NCI-H524 treated with DMSO at 0.1 percent for 48 hours (cell line): ENCODE measurements at regions not wholly inside any gene's neighbourhood (a gene's known extent, or its start where the extent isn't known, plus 50 kb on each side); places are given as distances from the start of the nearest gene placed in this dataset.

Experiments
- DNase-seq: peaks from one replicate; lab custom pipeline; 2025; lab: John Stamatoyannopoulos, UW

GRCh38 chr15:77710206-77710605 is 77.5 kb upstream of the LINGO1 start:
- no peak for DNase-seq

DNA sequence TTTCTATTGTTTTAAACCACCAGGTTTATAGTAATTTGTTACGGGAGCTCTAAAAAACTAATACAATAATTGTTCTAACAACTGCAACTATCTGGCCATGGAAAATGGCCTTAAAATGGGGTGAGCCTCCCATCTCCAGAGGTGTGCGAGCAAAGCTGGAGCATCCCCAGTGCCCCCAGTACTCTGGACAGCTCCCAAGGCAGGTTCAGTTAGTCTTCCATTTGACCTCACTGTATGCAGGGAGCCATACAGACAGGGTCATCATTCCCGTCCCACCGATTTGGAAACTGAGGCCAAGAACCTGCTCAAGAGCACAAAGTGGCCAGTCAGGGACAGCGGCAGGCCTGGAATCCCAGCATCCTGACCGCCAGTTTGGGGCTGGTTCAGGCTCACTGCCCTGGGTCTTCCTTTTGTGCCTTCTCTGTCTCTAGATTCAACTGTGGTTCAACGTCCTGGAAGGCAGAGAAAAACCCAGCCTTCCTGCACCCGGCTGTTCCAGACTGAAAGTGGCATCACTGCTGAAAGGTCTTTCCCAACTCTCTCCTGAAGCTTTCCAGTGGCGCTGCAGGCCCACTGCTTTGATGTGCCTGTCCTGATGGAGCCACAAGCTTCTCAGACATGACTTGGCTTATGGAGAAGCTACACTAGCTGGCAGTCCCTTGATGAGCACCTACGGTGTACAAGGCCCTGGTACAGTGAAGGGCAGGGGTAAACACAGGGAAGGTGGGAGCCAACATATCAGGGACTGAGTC is 76.6 kb upstream of the LINGO1 start:
- DNase-seq: no peak

DNA sequence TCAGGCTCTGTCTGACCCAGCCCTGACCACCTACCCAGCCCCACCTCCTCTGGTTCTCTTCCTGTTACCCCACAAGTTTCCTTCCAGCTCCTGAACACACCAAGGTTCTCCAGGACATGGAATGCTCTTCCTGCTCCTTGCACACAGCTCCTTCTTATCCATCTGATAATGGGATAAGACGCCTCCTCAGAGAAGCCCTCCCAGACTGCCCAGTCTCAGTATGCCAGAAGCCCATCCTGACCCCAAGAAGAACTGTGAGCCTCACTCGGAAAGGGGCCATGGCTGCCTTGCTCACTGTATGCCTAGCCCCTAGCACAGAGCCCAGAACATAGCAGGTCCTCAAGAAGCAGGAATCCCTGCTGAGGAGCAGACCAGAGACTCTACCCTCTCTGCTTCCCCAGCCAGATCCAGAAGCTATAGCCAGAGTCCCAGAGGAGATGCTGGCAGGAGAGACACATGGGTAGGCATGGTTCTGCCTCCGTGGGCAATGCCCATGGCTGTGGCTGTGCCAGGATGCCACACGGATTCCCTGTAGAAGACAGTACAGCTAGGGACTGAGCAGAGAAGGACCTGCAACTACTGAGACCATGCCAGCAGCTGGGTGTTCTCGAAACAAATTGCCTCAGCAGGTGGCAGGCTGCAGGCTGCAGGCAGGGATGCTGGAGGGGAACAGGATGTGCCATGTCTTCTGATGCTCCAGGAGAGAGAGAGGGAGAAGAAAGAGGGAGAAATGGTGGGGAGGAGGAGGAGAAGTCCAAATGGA is 74.0 kb upstream of the LINGO1 start:
- DNase-seq: no peak

DNA sequence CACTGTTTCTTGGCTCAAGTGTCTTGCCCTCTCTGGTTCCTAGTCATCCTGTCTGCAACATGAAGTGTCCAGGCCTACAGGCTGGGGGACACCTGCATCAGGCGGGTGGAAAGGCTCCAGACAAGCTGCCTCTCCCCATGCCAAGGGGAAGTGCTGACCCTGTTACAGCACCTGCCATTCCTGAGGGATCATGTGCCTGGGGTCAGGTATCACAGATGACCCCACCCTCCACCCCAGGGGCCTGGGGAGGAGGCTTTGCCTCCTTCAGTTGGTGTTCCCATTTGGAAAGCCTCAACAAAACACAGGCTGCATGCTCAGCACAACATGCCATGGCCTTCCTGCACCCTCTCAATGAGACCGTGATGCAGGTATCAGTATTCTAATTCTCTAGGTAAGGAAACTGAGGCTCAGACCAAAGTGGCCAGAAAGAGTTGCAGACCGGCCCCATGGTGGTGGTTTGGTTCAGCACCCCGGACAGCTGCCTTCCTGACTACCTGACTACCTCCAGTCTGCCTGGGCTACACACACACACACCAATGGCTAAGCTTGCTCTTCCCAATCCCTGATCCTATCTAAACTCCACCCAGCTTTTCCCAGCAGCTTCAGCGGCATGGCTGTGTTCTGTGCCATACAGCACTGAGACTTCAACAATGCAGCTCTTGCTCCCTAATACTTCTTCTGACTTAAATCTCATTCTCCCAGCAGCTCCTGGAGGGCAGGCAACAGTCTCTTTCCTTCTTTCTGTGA is 69.7 kb upstream of the LINGO1 start:
- DNase-seq: no peak

DNA sequence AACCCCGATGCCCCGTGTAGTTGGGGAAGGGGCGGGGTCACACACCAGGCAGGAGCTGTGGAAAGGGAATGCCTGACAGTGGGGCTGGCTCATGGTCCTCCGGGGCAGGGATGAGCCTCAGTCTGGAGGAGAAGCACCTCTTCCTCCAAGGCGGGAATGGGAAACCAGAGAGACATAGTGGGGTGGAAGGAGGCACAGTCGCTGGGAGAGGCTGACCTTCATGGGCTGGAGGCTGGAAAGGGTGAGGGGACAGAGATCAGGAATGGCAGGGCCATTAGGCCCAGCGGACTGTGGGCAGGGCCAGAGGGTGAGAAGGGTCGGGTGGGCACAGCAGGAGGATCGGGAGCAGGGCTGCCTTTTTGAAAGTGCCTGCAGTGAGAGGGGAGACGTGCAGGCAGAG is 65.8 kb upstream of the LINGO1 start:
- DNase-seq: no peak

- DNase-seq: no peak
Observed at GRCh38 chr15:77697893-77698292, 65.2 kb upstream of the LINGO1 start.

- DNase-seq: no peak
Observed at GRCh38 chr15:77696871-77697270, 64.2 kb upstream of the LINGO1 start.

DNA sequence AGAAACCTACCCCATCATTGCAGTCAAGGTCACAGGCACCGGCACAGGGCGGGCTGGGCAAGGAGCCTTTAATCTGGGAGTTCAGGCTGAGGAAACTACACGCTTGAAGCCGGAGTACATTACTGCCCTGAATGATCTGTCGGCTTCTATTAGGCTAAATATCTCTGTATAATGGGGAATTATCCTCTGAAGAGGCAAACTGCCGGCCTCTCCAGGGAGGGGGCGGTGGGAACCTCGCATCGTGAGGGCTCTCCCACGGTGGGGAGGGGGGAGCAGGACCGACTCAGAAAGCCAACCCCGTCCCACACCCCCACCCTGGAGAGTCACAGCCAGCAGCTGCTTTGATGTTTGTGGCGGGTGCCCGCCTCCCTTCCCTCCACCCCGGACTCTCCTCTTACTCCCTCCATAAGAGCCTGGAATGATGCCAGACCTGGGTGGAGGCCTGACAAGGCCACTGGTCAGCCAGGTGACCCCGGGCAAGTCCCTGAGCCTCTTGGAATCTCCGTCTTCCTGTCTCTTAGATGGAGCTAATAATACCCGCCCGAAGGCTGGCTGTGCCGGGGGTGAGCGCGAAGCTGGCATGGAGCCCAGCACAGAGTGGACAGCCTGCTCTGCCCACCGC is 63.4 kb upstream of the LINGO1 start:
- DNase-seq: no peak

DNA sequence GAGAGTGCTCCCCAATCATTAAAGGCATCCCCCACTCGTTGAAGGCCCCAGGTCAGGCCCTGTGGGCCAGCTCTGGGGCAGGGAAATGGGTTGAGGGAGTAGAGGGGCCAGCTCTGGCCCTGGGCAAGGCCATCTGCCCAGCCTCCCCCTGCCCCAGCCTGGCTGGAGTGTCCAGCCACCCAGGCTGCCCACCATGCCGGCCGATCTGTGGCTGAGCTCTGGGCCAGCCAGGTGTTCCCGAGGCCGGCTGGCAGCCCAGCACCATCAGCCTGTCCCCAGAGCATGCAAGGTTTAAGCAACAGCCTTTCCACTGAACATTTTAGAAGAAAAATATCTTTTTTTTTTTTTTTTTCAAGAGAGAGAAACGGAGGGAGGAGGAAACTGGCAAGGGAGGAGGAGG is 62.8 kb upstream of the LINGO1 start:
- DNase-seq: no peak

- no peak for DNase-seq
Observed at GRCh38 chr15:77693576-77693975, 60.9 kb upstream of the LINGO1 start.

GRCh38 chr15:77692614-77693013 is 59.9 kb upstream of the LINGO1 start:
- DNase-seq: no peak

DNA sequence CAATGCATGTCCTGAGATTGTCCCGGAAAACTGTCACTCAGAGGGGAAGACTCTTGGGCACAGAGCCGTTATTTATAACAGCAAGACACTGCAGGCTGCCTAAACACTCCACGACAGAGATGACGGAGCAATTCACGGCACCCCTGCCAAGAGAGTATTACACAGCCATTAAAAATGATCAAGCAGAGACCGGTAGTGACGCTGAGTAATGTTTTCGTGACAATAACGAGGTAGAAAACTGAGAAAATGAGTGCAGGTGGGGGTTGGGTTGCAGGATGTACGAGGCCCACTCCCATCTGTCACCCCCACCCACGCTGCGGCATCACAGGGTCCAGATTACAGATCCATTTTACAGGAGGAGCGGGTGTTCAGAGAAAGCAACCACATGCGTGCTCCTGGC is 58.9 kb upstream of the LINGO1 start:
- DNase-seq: no peak

- DNase-seq: no peak
Observed at GRCh38 chr15:77689821-77690220, 57.1 kb upstream of the LINGO1 start.

- no peak for DNase-seq
Observed at GRCh38 chr15:77688693-77689092, 56.0 kb upstream of the LINGO1 start.

- DNase-seq: no peak
Observed at GRCh38 chr15:77688266-77688665, 55.6 kb upstream of the LINGO1 start.

GRCh38 chr15:77685082-77685815 is 52.5 kb upstream of the LINGO1 start:
- no peak for DNase-seq

GRCh38 chr15:77684341-77685081 is 51.8 kb upstream of the LINGO1 start:
- DNase-seq: no peak

DNA sequence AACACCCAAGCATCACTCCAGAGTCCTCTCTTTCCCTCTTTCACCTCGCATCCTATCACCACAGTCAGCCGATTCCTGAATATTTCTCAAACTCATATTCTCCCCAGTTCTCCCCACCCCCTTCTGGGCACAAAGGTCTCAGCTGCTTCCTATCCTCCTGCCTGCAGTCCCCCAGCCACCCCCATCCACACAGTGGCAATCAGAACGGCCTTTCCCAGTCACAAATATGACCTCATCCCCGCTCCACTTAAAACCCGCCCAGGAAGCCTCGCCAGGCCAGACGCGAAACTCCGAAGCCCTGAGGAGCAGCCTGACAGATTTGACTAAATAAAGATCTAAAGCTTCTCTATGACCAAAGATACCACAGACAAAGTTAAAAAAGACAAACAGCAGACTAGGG is 49.9 kb upstream of the LINGO1 start:
- DNase-seq: no peak
